GM04503 (cell line): ENCODE measurements at regions not wholly inside any gene's neighbourhood (a gene's known extent, or its start where the extent isn't known, plus 50 kb on each side); places are given as distances from the start of the nearest gene placed in this dataset.

ENCODE experiments used
- DNase-seq: peaks from one replicate; pipeline ENCODE4 v3.0.0-alpha.2; 2012; ENCODE audit warnings: low read depth

GRCh38 chr16:9374061-9374460 lies 282.6 kb downstream of the HAPSTR1 start:
- DNase-seq: no peak

GRCh38 chr16:9378876-9379275 lies 287.4 kb downstream of the HAPSTR1 start:
- DNase-seq: no peak

GRCh38 chr16:9380221-9380620 lies 288.8 kb downstream of the HAPSTR1 start:
- DNase-seq: no peak

- DNase-seq: no peak
Measured at GRCh38 chr16:9381399-9381798, 290.0 kb downstream of the HAPSTR1 start.

GRCh38 chr16:9381905-9382304 lies 290.5 kb downstream of the HAPSTR1 start:
- no peak for DNase-seq

- no peak for DNase-seq
Measured at GRCh38 chr16:9383281-9383680, 291.8 kb downstream of the HAPSTR1 start.

- no peak for DNase-seq
Measured at GRCh38 chr16:9384141-9384540, 292.7 kb downstream of the HAPSTR1 start.

GRCh38 chr16:9389543-9390207 lies 298.2 kb downstream of the HAPSTR1 start:
- no peak for DNase-seq

- no peak for DNase-seq
Measured at GRCh38 chr16:9392956-9393355, 301.5 kb downstream of the HAPSTR1 start.

GRCh38 chr16:9393591-9393990 lies 302.1 kb downstream of the HAPSTR1 start:
- DNase-seq: no peak

GRCh38 chr16:9395958-9396359 lies 304.5 kb downstream of the HAPSTR1 start:
- DNase-seq: no peak

- DNase-seq: no peak
Measured at GRCh38 chr16:9399573-9399972, 308.1 kb downstream of the HAPSTR1 start.

- DNase-seq: no peak
Measured at GRCh38 chr16:9401173-9401572, 309.7 kb downstream of the HAPSTR1 start.

- no peak for DNase-seq
Measured at GRCh38 chr16:9402293-9402860, 310.9 kb downstream of the HAPSTR1 start.

GRCh38 chr16:9404811-9405210 lies 313.4 kb downstream of the HAPSTR1 start:
- DNase-seq: no peak

- no peak for DNase-seq
Measured at GRCh38 chr16:9406038-9406712, 314.7 kb downstream of the HAPSTR1 start.

GRCh38 chr16:9407206-9407758 lies 315.8 kb downstream of the HAPSTR1 start:
- DNase-seq: no peak

GRCh38 chr16:9408297-9408878 lies 316.9 kb downstream of the HAPSTR1 start:
- DNase-seq: no peak

GRCh38 chr16:9409560-9410493 lies 318.4 kb downstream of the HAPSTR1 start:
- no peak for DNase-seq

GRCh38 chr16:9411426-9411825 lies 320.0 kb downstream of the HAPSTR1 start:
- DNase-seq: no peak

GRCh38 chr16:9412031-9412914 lies 320.8 kb downstream of the HAPSTR1 start:
- DNase-seq: no peak
